IPS DF 6.9 (cell line): ENCODE measurements at regions not wholly inside any gene's neighbourhood (a gene's known extent, or its start where the extent isn't known, plus 50 kb on each side); places are given as distances from the start of the nearest gene placed in this dataset.

Experiments used
- DNase-seq: peaks from one replicate; pipeline ENCODE4 v3.0.0-alpha.2; 2013; ENCODE audit warnings: low read depth, low spot score
- H3K27ac ChIP-seq: one replicate; pipeline ENCODE4 v1.5.1; 2013; ENCODE audit warnings: low read length, control low read depth
- H3K27me3 ChIP-seq: 2 replicates; pipeline ENCODE4 v1.6.1; 2013; ENCODE audit warnings: mild to moderate bottlenecking, low read length; ENCODE audit not compliant: control insufficient read depth, insufficient read depth
- H3K36me3 ChIP-seq: 2 replicates; pipeline ENCODE4 v1.6.1; 2013; ENCODE audit warnings: low read length; ENCODE audit not compliant: control insufficient read depth, insufficient read depth
- H3K4me1 ChIP-seq: 2 replicates; pipeline ENCODE4 v1.6.1; 2013; ENCODE audit warnings: low read length; ENCODE audit not compliant: control insufficient read depth, insufficient read depth
- H3K4me3 ChIP-seq: 2 replicates; pipeline ENCODE4 v1.5.1; 2013; ENCODE audit warnings: mild to moderate bottlenecking, low read length
- H3K9me3 ChIP-seq: 2 replicates; pipeline ENCODE4 v1.6.1; 2013; ENCODE audit warnings: low read length, inconsistent platforms; ENCODE audit not compliant: control insufficient read depth, insufficient read depth
- WGBS: extraction: QIAGEN DNeasy Blood & Tissue Kit; methylation state at CpG from one replicate; pipeline ENCODE4 v1.1.7; 2013; ENCODE audit warnings: mixed read lengths, missing lambda C conversion rate; ENCODE audit not compliant: insufficient read length, insufficient coverage; 5-methylcytosine and 5-hydroxymethylcytosine counted together

DNA sequence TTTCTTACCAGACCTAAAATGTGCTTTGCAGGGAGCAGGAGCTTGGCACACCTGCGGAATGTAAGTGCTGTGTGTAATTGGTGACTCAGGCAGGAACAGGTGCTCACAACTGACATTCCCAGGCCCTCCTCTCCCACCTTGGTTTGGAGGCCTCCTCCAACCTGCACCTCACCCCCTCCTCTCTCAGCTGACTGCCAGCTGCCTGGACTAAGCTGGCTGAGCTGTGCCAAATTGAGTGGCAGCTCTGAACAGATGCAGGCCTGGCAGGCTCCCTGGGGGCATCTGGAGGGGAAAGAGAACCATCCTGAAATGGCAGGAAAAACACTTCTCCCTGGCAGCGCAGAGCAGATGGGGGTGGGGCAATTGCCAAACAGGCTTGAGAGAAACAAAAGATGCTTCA lies 91.7 kb upstream of the PGBD5 start:
- peaks cover 4% of the 10 kb centered on the region; the same call in 1 of the 2 replicates for H3K4me1 ChIP-seq
- no peaks in the 10 kb centered on the region for H3K36me3 ChIP-seq
- no peaks in the 10 kb centered on the region for H3K27me3 ChIP-seq
- no peak for DNase-seq
- no peaks in the 10 kb centered on the region for H3K9me3 ChIP-seq
- H3K27ac ChIP-seq, result no peak overlapping the region
- no CpG with 5 or more reads among the region's 2 CpGs for WGBS
- H3K4me3 ChIP-seq, result no peak overlapping the region

DNA sequence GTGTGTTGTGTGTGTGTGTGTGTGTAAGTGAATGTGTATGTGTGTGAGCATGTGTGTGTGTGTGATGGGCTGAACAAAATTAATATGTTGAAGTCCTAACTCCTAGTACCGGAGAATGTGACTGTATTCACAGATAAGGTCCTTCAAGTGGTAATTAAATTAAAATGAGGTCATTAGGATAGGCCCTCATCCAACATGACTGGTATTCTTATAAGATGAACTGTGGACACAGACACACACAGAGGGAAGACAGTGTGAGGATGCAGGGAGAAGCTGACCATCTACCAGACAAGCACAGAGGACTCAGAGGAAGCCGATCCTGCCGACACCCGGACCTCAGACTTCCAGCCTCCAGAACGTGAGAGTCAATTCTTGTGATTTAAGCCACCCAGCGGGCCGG lies 91.2 kb upstream of the PGBD5 start:
- Histone ChIP-seq H3K27ac (no peak overlapping the region), H3K4me3 (no peak overlapping the region), H3K4me1 (peaks cover 4% of the 10 kb centered on the region; the same call in 1 of the 2 replicates), H3K9me3 (no peaks in the 10 kb centered on the region), H3K27me3 (no peaks in the 10 kb centered on the region), H3K36me3 (no peaks in the 10 kb centered on the region)
- no peak for DNase-seq
- no CpG with 5 or more reads among the region's 7 CpGs for WGBS

DNA sequence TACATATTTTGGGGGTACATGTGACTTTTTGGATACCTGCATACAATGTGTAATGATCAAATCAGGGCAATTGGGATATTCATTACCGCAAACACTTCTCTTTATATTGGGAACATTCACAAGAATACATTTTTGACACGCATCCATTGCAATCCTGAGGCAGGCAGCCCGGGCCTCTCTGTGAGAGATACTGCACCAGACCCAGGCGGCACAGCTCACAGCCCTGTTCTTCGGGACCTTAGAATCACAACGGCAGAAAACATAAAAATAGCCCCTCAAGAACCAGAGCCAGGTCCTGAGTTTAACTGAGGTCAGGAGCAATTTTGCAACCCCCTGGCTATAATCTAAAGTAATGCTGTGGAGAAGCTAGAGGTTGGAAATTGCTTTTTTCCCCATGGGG lies 90.8 kb upstream of the PGBD5 start:
- H3K9me3 ChIP-seq, result no peaks in the 10 kb centered on the region
- H3K4me1 ChIP-seq, result peaks cover 4% of the 10 kb centered on the region; the same call in 1 of the 2 replicates
- WGBS, result no CpG with 5 or more reads among the region's 6 CpGs
- H3K27ac ChIP-seq, result no peak overlapping the region
- no peaks in the 10 kb centered on the region for H3K27me3 ChIP-seq
- H3K4me3 ChIP-seq, result no peak overlapping the region
- H3K36me3 ChIP-seq, result no peaks in the 10 kb centered on the region
- DNase-seq, result no peak

DNA sequence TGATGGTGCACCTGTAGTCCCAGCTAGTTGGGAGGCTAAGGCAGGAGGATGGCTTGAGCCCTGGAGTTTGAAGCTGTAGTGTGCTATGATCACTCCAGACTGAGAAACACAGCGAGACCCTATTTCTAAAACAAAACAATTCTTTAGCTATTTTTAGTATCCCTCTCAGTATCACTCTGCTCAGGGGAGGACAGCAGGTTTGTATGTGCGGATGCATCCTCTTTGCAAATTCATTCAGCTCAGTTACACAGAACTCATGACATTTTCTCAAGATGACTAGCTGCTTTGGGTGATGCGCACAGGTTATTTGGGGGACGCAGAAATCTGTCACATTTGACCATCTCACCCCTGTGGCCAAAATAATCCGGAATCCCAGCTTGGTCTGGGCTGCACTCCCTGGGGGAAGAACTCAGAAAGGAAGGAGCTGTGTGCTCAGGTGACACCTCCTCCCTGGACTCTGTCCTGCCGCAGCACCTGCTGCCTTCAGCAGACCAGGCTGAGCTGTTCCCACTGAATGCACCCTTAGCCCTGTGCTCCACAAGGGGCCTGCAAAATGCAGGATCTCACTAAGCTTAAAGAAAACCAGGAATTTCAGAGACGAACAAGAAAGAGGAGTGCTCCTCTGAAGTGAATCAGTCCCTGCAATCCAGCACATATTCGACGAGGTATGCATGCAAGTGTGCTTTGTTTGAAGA lies 89.5 kb upstream of the PGBD5 start:
- no peak for DNase-seq
- Histone ChIP-seq H3K9me3 (no peaks in the 10 kb centered on the region), H3K4me1 (peaks cover 4% of the 10 kb centered on the region; the same call in 1 of the 2 replicates), H3K27me3 (no peaks in the 10 kb centered on the region), H3K4me3 (no peak overlapping the region), H3K36me3 (no peaks in the 10 kb centered on the region), H3K27ac (no peak overlapping the region)
- WGBS, result no CpG with 5 or more reads among the region's 9 CpGs

DNA sequence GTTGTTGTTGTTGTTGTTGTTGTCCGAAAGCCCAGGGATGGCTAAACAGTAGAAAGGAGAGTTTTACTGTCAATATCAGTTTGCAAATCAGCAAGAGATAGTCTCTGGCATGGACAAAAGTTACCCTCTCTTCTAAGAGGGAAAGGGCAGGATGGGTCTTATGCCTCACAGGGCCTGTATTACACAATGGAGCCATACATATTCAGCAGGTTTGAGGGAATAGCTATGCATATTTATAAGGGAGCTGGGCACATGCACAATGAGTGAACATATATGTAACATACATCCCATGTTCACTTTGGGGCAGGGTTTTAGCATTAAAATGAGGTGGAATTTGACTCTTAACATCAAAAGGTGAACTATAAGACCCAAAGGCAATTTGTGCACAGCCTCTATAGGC lies 84.4 kb upstream of the PGBD5 start:
- Histone ChIP-seq H3K4me3 (no peak overlapping the region), H3K4me1 (no peaks in the 10 kb centered on the region), H3K27ac (no peak overlapping the region), H3K9me3 (no peaks in the 10 kb centered on the region), H3K27me3 (no peaks in the 10 kb centered on the region), H3K36me3 (no peaks in the 10 kb centered on the region)
- WGBS, result no CpG with 5 or more reads among the region's 1 CpG
- DNase-seq, result no peak

DNA sequence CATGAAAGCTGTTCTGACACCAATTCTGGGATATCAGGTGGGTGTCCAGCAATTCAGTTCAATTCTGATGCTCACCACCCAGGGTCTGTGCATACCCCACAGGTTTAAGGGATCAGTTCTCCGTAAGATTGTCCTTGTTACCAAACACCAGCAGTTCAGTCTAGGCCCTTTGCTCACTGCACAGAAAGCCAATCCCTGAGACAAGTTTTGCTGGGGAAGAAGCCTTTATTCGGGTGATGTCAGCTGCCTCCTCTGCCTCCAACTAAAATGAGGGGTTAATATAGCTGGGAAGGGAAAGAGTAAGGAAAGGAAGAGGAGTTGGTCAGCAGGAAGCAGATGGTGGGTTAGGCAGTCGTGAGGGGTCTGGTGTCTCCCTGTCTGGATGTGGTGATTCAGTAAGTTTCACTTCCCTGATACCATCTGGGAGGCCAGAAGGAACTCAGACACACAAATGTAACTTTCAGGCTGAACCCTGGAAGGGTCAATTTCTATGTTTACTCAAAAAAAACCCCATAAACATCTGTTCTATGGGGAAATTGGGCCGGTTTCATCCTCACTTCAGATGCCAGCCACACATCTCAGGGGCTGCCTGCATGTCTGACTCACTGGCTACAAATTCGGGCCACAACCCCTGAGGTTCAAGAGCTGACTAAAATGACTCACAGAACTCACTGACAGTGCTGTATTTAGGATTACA lies 83.3 kb upstream of the PGBD5 start:
- no peak for DNase-seq
- H3K36me3 ChIP-seq, result no peaks in the 10 kb centered on the region
- no peaks in the 10 kb centered on the region for H3K9me3 ChIP-seq
- H3K4me1 ChIP-seq, result no peaks in the 10 kb centered on the region
- no peak overlapping the region for H3K27ac ChIP-seq
- no peak overlapping the region for H3K4me3 ChIP-seq
- WGBS, result no CpG with 5 or more reads among the region's 5 CpGs
- no peaks in the 10 kb centered on the region for H3K27me3 ChIP-seq

DNA sequence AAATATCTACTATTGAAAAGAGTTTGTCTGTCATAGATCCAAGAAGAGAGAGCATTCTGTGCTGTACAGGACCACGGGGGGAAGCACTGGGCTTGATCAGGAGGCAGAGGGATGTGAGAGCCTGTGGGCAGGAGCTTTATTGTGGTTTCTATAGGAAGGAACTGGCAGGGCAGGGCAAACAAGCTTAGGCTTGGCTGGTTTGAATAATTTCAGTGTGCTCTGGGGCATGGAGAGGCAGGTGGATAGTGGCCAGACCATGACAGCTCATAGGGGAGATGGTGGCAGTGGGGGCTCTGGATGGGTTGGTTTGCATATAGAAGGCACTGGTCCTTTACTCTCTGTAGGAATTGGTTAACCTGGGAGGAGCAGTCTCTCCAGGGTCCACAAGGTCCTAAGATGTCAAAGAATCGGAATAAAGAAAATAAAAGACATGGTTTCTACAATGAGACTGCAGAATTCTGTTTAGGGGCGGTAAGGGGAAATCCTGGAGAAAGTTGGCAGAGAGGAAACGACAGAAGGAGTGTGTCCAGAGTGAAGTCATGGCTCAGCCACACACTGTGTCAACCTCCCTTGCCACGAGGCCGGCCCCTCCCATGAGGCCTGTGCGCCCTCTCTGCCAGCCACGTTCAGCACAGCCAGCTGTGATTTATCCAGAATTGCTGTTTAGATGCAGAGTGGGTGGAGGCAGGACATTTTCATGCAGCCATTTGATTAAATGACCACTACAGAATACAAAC lies 81.7 kb upstream of the PGBD5 start:
- Histone ChIP-seq H3K27me3 (no peaks in the 10 kb centered on the region), H3K36me3 (no peaks in the 10 kb centered on the region), H3K4me3 (no peak overlapping the region), H3K27ac (no peak overlapping the region), H3K9me3 (no peaks in the 10 kb centered on the region), H3K4me1 (no peaks in the 10 kb centered on the region)
- DNase-seq, result no peak
- WGBS, result no CpG with 5 or more reads among the region's 8 CpGs

DNA sequence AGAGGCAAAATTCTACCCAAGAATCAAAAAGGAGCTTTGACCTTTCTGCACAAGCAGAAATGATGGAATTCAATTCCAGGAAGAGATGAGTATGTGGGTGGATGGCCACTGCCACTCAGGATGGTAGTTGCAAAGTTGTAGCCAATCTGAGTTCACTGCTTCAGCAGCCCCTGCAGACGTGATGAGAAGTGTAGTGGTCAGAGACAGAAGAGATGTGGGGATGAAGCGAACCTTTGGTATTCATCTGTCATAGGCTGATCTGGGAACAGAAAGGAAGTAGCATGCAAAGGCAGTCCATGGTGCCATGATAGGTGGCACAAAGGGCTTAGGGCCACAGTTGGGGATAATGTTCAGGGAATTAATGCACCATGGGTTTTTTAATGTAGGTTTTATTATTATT lies 81.1 kb upstream of the PGBD5 start:
- H3K4me3 ChIP-seq, result no peak overlapping the region
- no CpG with 5 or more reads among the region's 2 CpGs for WGBS
- no peak for DNase-seq
- H3K4me1 ChIP-seq, result no peaks in the 10 kb centered on the region
- no peak overlapping the region for H3K27ac ChIP-seq
- H3K27me3 ChIP-seq, result no peaks in the 10 kb centered on the region
- H3K36me3 ChIP-seq, result no peaks in the 10 kb centered on the region
- H3K9me3 ChIP-seq, result no peaks in the 10 kb centered on the region

DNA sequence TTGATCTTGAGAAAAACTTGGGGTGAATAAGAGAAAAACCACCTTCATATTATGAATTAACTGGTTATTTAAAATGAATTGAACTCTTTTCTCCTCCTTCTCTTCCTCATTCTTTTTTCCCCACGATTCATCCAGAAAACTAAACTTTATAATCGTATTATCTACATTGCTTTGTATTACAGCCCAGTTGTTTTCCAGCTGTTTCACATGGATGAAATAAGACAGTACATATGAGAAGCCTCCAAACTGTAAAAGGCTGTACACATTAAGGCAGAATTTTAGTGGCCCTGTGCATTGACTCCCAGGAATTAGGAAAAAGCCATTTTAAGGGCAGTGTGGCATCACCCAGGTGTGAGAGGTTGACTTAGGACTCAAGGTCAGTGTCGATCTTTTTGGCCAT lies 80.3 kb upstream of the PGBD5 start:
- no peaks in the 10 kb centered on the region for H3K4me1 ChIP-seq
- no peaks in the 10 kb centered on the region for H3K9me3 ChIP-seq
- no peak for DNase-seq
- WGBS, result 100% methylated on average over 2 of the region's 3 CpGs
- H3K27me3 ChIP-seq, result no peaks in the 10 kb centered on the region
- no peaks in the 10 kb centered on the region for H3K36me3 ChIP-seq
- H3K4me3 ChIP-seq, result no peak overlapping the region
- no peak overlapping the region for H3K27ac ChIP-seq

DNA sequence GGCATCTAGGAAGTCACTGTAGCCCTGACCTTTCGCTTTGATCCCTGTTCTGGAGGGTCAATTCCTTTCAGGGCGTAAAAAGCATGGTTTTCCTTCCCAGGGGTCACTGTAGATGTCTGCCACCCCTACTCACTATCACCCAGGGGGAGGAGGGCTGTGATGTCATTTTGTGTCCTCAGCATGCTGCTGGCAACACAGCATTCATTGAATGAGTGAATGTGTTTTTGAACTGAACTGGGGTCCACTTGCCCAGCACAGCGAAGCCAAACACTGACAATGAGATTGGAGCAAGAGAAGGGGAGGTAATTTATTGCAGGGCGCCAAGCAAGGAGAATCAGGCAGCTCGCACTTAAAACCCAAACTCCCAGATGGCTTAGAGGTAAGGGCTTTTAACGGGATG lies 78.2 kb upstream of the PGBD5 start:
- H3K36me3 ChIP-seq, result no peaks in the 10 kb centered on the region
- no CpG with 5 or more reads among the region's 6 CpGs for WGBS
- no peak overlapping the region for H3K4me3 ChIP-seq
- no peaks in the 10 kb centered on the region; the same call in 1 of the 2 replicates for H3K9me3 ChIP-seq
- no peaks in the 10 kb centered on the region for H3K27me3 ChIP-seq
- H3K27ac ChIP-seq, result no peak overlapping the region
- no peak for DNase-seq
- H3K4me1 ChIP-seq, result no peaks in the 10 kb centered on the region
